ENCODE measurements at regions not wholly inside any gene's neighbourhood (a gene's known extent, or its start where the extent isn't known, plus 50 kb on each side); places are given as distances from the start of the nearest gene placed in this dataset.

DNA sequence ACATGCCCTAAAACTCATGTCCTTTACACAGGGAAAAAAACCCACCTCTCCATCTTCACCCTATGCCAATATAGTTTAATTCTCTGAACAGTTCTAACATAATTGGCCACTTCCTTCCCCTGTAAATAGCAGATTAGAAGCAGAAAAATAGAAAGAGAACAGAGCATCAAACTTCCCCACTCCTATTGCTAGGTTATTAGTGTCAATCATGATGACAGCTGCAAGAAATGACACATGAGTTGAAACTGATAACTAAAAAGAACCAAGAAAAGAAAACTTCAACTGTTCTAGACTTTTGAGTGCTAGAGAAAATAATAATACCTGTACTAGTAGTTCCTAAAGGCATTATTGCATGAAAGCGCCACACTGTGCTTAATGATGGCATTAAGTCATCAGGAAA is 284.5 kb upstream of the TRPC5 start:
- TF ChIP-seq, protein P1, sequence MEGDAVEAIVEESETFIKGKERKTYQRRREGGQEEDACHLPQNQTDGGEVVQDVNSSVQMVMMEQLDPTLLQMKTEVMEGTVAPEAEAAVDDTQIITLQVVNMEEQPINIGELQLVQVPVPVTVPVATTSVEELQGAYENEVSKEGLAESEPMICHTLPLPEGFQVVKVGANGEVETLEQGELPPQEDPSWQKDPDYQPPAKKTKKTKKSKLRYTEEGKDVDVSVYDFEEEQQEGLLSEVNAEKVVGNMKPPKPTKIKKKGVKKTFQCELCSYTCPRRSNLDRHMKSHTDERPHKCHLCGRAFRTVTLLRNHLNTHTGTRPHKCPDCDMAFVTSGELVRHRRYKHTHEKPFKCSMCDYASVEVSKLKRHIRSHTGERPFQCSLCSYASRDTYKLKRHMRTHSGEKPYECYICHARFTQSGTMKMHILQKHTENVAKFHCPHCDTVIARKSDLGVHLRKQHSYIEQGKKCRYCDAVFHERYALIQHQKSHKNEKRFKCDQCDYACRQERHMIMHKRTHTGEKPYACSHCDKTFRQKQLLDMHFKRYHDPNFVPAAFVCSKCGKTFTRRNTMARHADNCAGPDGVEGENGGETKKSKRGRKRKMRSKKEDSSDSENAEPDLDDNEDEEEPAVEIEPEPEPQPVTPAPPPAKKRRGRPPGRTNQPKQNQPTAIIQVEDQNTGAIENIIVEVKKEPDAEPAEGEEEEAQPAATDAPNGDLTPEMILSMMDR (IDR thresholded peaks at IDR 0.05; ENCODE audit: low read depth, low read length) = no peak
- no peak for TF ChIP-seq EZH2phosphoT487 (IDR thresholded peaks at IDR 0.05; ENCODE audit: low read depth)
